ENCODE measurements at regions not wholly inside any gene's neighbourhood (a gene's known extent, or its start where the extent isn't known, plus 50 kb on each side); places are given as distances from the start of the nearest gene placed in this dataset.

- TF ChIP-seq CTCF (IDR thresholded peaks at IDR 0.05; ENCODE audit: low read depth, low read length) (no peak), POLR2A (IDR thresholded peaks at IDR 0.05; ENCODE audit: extremely low read depth, insufficient read length) (no peak), MAX (IDR thresholded peaks at IDR 0.05; ENCODE audit: low read depth, low read length) (no peak)
These were observed 282.7 kb downstream of the SHQ1 start for GRCh38 chr3:72565593-72565992.
